Heart right ventricle (tissue), 16 donors: ENCODE measurements at regions not wholly inside any gene's neighbourhood (a gene's known extent, or its start where the extent isn't known, plus 50 kb on each side); places are given as distances from the start of the nearest gene placed in this dataset.

Source experiments
- ATAC-seq, 8 donors: fragments of 200-7000 bp; cut with Tn5 transposase; one replicate each; pipeline ENCODE4 v1.9.1; 2020; ENCODE audit warnings: mild to moderate bottlenecking in 8 of 8, moderate library complexity in 8 of 8, moderate number of reproducible peaks in 1 of 8
- DNase-seq, 2 donors: peaks; one replicate each; pipeline ENCODE4 v3.0.0-alpha.2; 2020
- H3K27ac ChIP-seq, 10 donors: fragments of 200-600 bp; sonication (generic) in 2 of 10; one replicate each; pipeline versions ENCODE4 v1.5.0 to v1.8.0; 2020 to 2022; ENCODE audit warnings: mild to moderate bottlenecking in 3 of 10
- H3K27me3 ChIP-seq, 7 donors: fragments of 200-600 bp; one replicate each; pipeline ENCODE4 v1.8.0; 2021 to 2022; ENCODE audit warnings: mild to moderate bottlenecking in 2 of 7
- H3K36me3 ChIP-seq, 9 donors: fragments of 200-600 bp; sonication (generic) in 1 of 9; one replicate each; pipeline versions ENCODE4 v1.5.0 to v1.8.0; 2020 to 2022; ENCODE audit warnings: mild to moderate bottlenecking in 2 of 9
- H3K4me1 ChIP-seq, 9 donors: fragments of 200-600 bp; sonication (generic) in 1 of 9; one replicate each; pipeline versions ENCODE4 v1.5.0 to v1.8.0; 2020 to 2022; ENCODE audit warnings: mild to moderate bottlenecking in 4 of 9
- H3K4me3 ChIP-seq, 10 donors: fragments of 200-600 bp; sonication (generic) in 2 of 10; one replicate each; pipeline versions ENCODE4 v1.5.0 to v1.8.0; 2020 to 2022; ENCODE audit warnings: mild to moderate bottlenecking in 7 of 10, moderate library complexity in 2 of 10
- H3K9me3 ChIP-seq, 11 donors: fragments of 200-600 bp in 10 of 11; sonication (generic) in 2 of 11; one replicate each; pipeline versions ENCODE4 v1.5.0 to v1.8.0; 2013 to 2022; ENCODE audit warnings: mild to moderate bottlenecking in 2 of 11, control low read depth in 1 of 11, moderate library complexity in 1 of 11
- CTCF ChIP-seq, 9 donors: fragments of 200-600 bp; sonication (generic) in 2 of 9; IDR thresholded peaks; one replicate each; pipeline versions ENCODE4 v1.5.0 to v1.8.0; 2021 to 2022; ENCODE audit warnings: antibody characterized with exemption in 9 of 9, mild to moderate bottlenecking in 5 of 9, moderate library complexity in 1 of 9
- WGBS, 2 donors: extraction: QIAGEN DNeasy Blood & Tissue Kit; methylation state at CpG; one replicate each; pipeline ENCODE4 v1.1.7; 2013; ENCODE audit warnings: inconsistent platforms in 1 of 2; 5-methylcytosine and 5-hydroxymethylcytosine counted together
- intact Hi-C, 10 donors: fragments of 100-400 bp; cut with DNase I; formaldehyde crosslinking; loops; one replicate each; pipeline versions ENCODE4 v1.11.1 to v1.14.2; 2022
- donor health status: Arrhythmogenic right ventricular cardiomyopathy.
- donor health status: ischemic (EF 13 %, LVEDD 7.1; RV severe dilation, severe dysfunction).
- donor health status: healthy with polysubstance abuse.
- donor health status: DM: no; HTN: yes; CAD: no.
- donor health status: DM: no; HTN: no; CAD: no.
- donor health status: ischemic (EF 25% LVEDD 6.9; RV normal size, moderate dysfunction).
- donor health status: ischemic (EF 25% LVEDD 5.7; RV mildly dilated, moderate dysfunction).
- donor health status: healthy.
- donor health status: DM: yes; HTN: yes; CAD: no.
- donor health status: Ischemic cardiomyopathy.
- donor health status: ischemic (EF 35%, LVEDD 5.7; RV mildly dilated, moderate dysfunction).
- donor health status: nonischemic (EF 11% LVEDD 7.7; RV severe dilation, severe dysfunction).
- donor health status: DM: yes; HTN: yes; CAD: no.
- donor health status: PGD.
- donor health status: ischemic (EF 29% LVEDD 5.4; RV normal size, mild dysfunction).
- donor health status: nonischemic (EF 23%, LVEDD 6.1; RV moderate dilation, normal function).

- no peak for ATAC-seq
- no peak for TF ChIP-seq CTCF (IDR thresholded peaks at IDR 0.05)
- Histone ChIP-seq H3K36me3 (no peaks in the 10 kb centered on the region), H3K9me3 (no peaks in the 10 kb centered on the region), H3K4me1 (no peaks in the 10 kb centered on the region), H3K4me3 (no peak overlapping the region), H3K27ac (no peak overlapping the region), H3K27me3 (no peaks in the 10 kb centered on the region)
- 83 to 89% methylated on average over 5 of the region's 5 CpGs for WGBS, 2 donors
- no peak for DNase-seq
- intact Hi-C loops: no loop called here
These were observed 252.5 kb downstream of the DEPDC1B start for GRCh38 chr5:60447488-60447920.

DNA sequence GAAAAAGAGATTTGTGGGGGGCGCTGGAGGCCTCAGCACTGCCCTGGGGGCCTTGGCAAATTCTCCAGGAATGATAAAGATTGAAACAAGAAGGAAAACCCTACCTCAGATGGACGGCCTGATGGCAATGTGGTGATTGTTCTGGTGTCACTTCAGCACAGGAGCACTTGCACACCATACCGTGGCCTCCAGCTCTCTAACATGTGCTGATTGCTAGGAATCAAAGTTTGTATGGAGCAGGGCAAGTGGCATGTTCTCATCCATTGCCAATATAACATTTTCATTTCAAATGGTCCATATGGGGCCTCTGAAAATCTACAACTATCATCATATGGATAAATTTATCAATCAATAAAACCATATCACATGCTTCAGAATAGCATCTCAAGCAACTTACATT lies 253.0 kb downstream of the DEPDC1B start:
- Histone ChIP-seq H3K36me3 (no peaks in the 10 kb centered on the region), H3K4me1 (no peaks in the 10 kb centered on the region), H3K4me3 (no peak overlapping the region), H3K27me3 (no peaks in the 10 kb centered on the region), H3K27ac (no peak overlapping the region), H3K9me3 (no peaks in the 10 kb centered on the region)
- DNase-seq (no peak), ATAC-seq (no peak)
- WGBS, 2 donors: 75 to 77% methylated on average over 3 of the region's 3 CpGs
- TF ChIP-seq CTCF (IDR thresholded peaks at IDR 0.05): no peak
- intact Hi-C loops: no loop called here

DNA sequence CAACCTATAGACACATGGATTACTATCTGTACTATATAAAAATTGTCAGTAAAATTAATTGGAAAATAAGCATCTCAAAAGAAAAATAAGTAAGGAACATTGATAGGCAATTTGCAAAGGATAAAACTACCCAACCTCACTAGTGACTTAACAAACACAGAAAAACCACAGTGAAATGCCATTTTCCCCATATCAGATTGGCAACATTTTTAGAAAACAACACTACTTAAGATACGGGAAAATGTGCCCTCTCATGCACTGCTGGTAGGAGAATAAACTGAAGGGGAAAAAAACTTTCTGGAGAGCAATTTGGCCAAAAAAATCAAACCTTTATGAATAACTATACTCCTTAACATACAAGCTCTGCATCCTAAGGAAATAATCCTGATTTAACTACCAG lies 254.0 kb downstream of the DEPDC1B start:
- Histone ChIP-seq H3K27me3 (no peaks in the 10 kb centered on the region), H3K4me1 (no peaks in the 10 kb centered on the region), H3K4me3 (no peak overlapping the region), H3K9me3 (no peaks in the 10 kb centered on the region), H3K27ac (no peak overlapping the region), H3K36me3 (no peaks in the 10 kb centered on the region)
- ATAC-seq (no peak), DNase-seq (no peak)
- no peak for TF ChIP-seq CTCF (IDR thresholded peaks at IDR 0.05)
- intact Hi-C loops: no loop called here
- 67 to 71% methylated on average over 1 of the region's 1 CpG for WGBS, 2 donors

DNA sequence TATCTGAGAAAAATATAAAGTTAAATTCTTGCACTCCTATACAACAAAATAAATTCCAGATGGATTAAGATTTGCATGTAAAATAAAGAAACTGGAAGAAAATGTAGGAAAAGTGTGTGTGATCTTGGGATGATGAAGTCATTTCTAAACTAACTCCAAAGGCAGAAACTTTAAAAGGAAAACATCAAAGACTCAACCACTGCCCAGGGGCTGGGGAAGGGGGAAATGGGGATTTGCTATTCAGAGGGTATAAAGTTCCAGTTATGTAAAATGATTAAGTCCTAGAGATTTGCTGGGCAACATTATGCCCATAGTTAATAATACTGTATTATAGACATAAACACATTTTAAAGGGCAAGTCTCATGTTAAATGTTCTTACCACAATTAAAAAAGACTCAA lies 254.5 kb downstream of the DEPDC1B start:
- ATAC-seq (no peak), DNase-seq (no peak)
- no peak for TF ChIP-seq CTCF (IDR thresholded peaks at IDR 0.05)
- H3K36me3 ChIP-seq: no peaks in the 10 kb centered on the region
- intact Hi-C loops: no loop called here
- no peaks in the 10 kb centered on the region for H3K4me1 ChIP-seq
- H3K27me3 ChIP-seq: no peaks in the 10 kb centered on the region
- no peaks in the 10 kb centered on the region for H3K9me3 ChIP-seq
- no peak overlapping the region for H3K4me3 ChIP-seq
- H3K27ac ChIP-seq: no peak overlapping the region
